ENCODE measurements at regions not wholly inside any gene's neighbourhood (a gene's known extent, or its start where the extent isn't known, plus 50 kb on each side); places are given as distances from the start of the nearest gene placed in this dataset.
"Not testable (repeated sequence)": the region's sequence is repeated elsewhere in the genome, so short reads cannot be mapped to it uniquely, and the experiment has no call there.

GRCh38 chr7:112678626-112679025, 111.6 kb downstream of the TMEM168 start:
- DNase-seq (ENCODE audit: low spot score), result no peak

DNA sequence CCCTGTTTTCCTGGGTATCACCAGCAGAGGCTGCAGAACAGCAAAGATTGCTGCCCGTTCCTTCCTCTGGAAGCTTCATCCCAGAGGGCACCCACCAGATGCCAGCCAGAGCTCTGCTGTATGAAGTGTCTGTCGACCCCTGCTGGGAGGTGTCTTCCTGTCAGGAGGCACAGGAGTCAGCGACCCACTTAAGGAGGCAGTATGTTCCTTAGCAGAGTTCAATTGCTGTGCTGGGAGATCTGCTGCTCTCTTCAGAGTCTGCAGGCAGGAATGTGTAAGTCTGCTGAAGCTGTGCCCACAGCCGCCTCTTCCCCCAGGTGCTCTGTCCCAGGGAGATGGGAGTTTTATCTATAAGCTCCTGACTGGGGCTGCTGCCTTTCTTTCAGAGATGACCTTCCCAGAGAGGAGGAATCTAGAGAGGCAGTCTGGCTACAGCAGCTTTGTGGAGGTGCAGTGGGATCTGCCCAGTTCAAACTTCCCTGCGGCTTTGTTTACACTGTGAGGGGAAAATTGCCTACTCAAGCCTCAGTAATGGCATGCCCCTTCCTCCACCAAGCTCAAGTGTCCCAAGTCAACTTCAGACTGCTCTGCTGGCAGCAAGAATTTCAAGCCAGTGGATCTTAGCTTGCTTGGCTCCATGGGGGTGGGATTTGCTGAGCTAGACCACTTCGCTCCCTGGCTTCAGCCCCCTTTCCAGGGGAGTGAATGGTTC, 100.6 kb downstream of the TMEM168 start:
- DNase-seq (ENCODE audit: low spot score), result not testable (repeated sequence)

- peak; percentile 57 for DNase-seq (ENCODE audit: low spot score)
Observed at GRCh38 chr7:112692333-112692732, 97.9 kb downstream of the TMEM168 start.

DNA sequence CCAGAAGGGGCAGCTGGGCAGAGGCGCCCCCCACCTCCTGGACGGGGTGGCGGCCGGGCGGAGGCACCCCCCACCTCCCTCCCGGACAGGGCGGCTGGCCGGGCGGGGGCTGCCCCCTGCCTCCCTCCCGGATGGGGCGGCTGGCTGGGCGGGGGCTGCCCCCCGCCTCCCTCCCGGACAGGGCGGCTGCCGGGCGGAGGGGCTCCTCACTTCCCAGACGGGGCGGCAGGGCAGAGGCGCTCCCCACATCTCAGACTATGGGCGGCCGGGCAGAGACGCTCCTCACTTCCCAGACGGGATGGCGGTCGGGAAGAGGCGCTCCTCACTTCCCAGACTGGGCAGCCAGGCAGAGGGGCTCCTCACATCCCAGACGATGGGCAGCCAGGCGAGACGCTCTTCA, 93.0 kb downstream of the TMEM168 start:
- not testable (repeated sequence) for DNase-seq (ENCODE audit: low spot score)

DNA sequence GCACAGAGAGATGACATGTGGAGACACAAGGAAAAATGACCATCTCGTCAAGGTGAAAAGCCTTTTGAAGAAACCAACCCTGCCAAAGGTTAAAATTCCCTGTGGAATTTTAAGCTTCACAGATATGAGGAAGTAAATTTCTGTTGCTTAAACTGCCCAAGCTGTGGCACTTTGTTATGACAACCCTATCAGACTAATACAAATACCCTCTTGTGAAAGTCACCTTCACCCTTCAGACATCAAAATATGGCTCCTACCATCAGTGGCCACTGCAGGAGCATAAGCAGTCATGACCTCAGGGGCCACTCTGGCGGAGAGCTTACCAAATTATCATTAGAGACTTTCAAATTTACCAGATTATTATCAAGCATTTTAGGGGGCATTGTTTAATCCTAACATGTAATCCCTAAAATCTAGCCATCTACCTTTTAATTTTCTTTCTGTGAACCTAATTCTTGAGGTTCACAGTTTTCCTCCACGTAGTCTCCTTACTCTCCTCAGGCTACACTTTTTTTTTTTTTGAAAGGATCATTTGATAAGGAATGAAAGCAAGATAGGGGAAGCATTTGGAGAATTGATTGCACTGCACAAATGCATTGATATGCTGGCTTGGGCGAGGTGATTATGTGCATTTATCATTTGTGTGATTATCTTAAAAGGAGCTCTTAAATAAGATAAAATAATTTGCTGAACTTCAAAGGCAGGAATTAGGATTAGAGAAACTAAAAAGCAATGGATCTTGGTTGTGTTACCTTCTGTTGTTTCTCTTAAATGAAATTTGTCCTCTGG, 90.3 kb downstream of the TMEM168 start:
- DNase-seq (ENCODE audit: low spot score), result no peak

DNA sequence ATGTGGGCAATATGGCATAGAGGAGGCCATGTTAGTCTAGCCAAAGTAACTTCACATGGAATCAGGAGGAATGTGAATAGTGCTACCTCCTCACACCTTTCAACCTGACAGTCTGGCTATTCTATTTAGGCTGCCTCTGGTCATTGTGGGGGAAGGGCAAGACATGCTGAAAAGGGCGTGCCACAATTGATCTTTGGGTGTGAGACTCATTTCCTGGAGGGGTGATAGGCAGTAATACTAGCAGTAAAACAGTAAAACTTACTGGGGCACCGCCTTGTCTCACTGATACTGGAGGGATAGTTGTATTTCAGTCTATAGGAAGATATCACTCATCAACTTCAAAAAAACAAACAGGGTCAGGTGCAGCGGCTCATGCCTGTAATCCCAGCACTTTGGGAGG, 88.7 kb downstream of the TMEM168 start:
- DNase-seq (ENCODE audit: low spot score), result peak; percentile 9

GRCh38 chr7:112707655-112708054, 82.5 kb downstream of the TMEM168 start:
- DNase-seq (ENCODE audit: low spot score), result no peak

DNA sequence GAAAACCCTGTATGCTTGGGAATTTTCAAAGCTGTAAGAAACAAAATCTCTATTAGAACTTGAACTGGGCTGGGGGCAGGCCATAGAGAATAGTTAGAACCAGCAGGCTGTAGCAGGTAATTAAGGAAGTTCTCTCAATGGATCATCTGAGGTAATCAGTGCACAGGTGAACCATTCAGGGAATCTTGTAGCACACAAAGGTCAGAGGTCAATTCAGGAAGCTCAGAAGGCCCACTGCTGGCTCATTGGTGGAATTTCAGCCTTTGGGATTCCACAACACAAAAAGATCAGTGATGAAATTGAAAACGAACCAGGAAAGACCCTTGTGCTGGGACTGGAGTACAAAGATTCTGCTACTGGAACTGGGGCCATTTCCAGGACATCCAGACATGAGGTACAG, 82.0 kb downstream of the TMEM168 start:
- DNase-seq (ENCODE audit: low spot score), result no peak
